Stimulated activated CD4-positive, alpha-beta T cell treated with anti-CD3 and anti-CD28 coated beads, Interleukin-2, amount 100 ng/mL, for 4 hours (primary cell): ENCODE measurements at regions not wholly inside any gene's neighbourhood (a gene's known extent, or its start where the extent isn't known, plus 50 kb on each side); places are given as distances from the start of the nearest gene placed in this dataset.

ENCODE experiments used
- DNase-seq: peaks from one replicate; pipeline ENCODE4 v3.0.0-alpha.2; 2020; ENCODE audit warnings: low read depth

GRCh38 chr1:25035523-25036116, 105.5 kb upstream of the RUNX3 start:
- DNase-seq = no peak

GRCh38 chr1:25034736-25035522, 104.9 kb upstream of the RUNX3 start:
- DNase-seq = no peak

- DNase-seq = no peak
Observed at GRCh38 chr1:25033828-25034705, 104.0 kb upstream of the RUNX3 start.

DNA sequence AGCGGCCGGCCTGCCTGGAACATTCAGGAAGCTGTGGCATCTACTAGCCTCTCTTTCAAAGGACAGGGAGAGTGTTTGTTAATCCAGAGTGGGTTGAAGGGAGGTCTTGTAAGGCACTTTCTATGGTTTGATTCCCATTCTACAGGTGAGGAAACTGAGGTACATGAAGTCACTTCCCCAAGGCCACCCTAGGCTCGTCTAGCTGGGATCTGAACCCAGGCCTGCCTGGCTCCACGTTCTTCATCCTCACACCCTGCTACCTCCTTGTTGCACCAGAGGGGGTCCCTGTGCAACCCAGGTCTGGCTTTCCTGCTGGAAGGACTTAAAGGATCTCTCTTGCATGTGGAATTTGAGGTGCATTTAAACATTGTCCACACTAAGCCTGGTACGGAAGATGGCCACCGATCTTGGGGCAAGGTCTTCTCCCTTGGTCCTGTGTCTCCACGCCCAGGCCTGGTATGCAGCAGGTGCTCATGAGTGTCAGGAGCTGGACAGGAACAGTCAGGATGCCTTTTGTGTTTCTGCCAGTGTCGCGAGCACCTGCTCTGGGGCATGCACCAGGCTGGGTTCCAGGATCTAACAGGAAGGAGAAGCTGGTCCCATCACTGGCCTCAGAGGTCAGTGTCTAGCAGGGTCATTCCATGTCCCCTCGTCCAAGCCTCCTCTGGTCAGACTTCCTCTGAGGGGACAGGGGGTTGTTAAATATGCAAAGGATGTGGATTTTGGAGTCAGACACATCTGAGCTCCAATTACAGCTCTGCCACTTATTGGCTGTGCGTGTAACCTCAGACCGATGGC, 103.2 kb upstream of the RUNX3 start:
- DNase-seq = no peak

DNA sequence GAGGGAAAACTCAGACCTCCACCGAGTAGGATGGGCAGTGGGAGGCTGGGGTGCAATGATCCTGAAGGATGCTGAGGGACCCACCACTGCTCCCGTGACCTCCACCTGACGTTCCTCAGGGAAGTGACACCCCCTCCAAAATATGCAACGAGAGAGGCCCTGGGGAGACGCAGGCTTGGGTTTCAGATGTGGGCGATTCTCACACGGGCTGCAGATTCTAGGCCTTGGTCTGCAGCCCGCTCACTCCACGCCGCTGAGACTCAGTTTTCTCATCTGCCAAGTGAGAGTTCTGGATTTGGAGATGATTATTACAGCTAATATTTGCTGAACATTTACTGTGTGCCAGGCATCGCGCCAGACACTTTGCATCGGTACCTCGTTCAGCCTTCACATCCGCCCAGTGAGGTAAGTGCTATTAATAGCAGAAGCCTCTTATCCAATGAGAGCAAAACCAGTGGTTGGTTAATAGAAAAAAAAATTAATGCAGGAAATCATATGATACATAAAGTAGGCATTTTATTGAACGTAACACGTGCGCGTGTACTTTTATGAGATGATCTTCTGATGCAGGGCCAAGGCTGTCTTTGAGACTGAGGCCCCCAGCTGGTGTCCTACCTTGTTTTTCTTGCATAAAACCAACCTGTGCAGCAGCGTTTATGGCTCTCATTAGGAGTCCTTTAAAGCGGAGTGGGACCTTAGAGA, 102.0 kb upstream of the RUNX3 start:
- peak; percentile 50 for DNase-seq

DNA sequence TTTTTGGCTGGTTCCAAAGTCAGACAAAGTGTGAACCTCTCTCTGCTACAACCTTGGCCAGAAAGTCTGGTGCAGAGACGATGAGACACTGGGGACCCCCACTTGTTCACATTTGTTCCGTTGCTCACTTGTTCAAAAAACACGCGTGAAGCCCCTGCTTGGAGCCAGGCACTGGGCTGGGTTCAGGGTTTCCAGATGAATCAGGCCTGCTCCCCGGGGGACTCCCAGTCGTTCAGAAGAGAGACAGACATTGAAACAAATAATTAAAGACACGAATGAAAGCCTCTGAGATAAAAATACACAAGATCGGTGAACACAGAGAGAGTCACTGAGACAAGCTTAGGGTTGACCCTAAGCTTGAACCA, 101.5 kb upstream of the RUNX3 start:
- peak; percentile 41 for DNase-seq

DNA sequence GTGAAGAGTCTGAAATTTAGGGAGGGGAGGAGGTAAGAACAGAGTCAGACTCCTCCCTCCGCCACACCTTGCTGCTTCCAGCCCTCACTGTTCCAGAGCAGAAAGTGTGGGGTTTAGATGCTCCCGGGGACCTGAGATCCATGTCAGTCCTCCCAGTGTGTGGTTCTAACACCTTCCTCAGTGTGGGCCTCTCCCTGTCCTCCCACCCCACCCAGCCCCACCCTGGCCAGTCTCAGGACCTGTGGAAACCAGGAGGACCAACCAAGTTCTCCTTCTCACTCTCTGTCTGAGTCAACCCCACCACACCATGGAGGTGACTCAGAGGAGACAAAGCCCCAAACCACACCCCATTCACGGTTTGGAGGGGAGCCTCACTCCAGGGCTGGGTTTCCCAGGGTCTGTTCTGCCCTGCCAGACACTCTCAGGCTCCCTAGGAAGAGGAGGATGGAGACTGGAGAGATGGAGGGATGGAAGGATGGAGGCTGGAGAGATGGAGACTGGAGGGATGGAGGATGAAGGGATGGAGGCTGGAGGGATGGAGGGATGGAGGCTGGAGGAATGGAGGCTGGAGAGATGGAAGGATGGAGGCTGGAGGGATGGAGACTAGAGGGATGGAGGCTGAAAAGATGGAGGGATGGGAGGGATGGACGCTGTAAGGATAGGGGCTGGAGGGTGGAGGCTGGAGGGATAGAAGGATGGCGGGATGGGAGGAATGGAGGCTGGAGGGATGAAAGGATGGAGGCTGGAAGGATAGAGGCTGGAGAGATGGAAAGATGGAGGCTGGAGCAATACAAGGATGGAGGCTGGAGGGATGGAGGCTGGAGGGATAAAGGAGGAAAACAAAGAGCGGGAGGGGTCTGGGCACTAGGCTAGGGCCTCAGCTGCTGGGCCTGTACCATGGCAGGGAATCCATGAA, 100.9 kb upstream of the RUNX3 start:
- DNase-seq = peak; percentile 71

DNA sequence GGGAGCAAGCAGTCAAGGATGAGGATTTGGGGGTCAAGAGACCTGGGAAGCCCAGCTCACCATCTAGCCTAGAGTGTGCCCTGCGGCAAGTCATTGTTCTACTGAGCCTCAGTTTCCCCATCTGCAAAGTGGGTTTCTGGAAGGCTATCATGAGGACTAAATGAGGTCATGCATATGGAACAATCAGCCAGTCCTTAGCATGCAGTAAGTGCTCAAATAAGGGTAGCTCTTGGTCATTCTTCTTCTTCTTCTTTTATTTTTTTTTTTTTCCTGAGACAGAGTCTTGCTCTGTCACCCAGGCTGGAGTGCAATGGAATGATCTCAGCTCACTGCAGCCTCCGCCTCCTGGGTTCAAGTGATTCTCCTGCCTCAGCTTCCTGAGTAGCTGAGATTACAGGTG, 99.9 kb upstream of the RUNX3 start:
- no peak for DNase-seq

DNA sequence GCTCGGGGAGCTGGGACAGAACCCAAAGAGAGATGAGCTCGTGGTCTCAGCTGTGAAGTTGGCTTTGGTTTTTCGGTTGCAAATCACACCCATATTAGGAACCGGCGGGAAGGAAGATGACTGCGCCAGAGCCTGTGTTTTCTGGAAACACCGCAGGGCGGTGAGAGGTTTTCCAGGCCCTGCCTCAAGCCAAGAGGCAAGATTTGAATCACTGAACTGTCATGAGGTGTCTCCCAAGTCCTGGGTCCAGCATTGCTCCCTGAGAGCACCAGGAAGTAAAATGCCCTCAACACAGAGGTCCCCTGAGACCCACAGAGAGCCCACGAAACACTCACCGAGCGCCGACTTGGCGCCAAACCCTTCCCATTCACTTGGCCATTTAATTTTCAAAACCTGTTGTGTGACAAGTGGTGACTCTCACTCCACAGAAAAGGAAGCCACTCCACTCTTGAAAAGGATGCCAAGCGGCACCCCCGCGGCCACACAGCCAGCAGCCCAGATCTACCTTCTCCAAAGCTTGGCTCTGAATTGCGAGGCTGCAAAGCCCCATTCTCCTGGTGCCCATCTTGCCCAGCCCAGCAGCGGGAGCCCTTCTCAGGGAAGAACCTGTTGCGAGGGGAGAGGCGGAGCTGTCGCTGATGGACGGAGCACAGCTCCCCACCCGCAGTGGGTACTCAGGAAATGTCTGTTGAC, 99.0 kb upstream of the RUNX3 start:
- no peak for DNase-seq

GRCh38 chr1:25028587-25028906, 98.5 kb upstream of the RUNX3 start:
- DNase-seq = no peak

DNA sequence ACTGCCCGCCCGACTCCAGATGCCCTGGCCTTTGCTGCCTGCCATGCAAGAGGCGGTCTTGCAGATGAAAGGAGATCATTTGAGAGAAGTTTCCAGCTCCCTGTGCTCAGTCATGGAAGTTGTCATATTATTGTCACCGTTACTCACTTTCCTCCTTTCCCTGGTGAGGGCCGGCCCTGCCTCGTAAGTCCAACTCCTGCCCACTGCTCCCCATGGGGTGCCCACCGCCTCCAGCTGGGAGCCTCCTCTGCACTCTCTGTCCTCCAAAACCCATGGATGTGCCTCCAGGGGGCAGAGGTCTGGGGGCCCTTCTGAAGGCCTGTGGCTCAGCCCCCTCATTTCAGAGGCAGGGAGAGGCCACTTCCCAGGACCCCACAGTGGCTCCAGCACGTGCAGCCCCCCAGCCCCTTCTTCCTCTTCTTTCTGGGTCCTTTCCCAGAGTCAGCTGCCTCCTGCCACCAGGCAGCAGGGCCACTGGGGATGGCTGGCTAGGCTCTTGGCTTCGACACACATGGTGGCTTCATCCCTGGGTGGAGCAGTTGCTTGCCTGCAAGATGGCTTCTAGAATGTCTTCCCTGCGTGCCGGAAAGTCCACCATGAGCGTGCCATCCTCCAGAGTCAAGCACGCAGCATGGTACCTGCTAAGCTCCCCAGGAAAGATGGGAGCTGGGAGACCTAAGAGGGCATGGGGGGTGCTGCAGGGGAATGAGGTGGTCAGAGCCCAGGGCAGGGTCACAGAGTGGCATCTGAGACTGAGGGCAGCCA, 97.9 kb upstream of the RUNX3 start:
- DNase-seq = no peak

DNA sequence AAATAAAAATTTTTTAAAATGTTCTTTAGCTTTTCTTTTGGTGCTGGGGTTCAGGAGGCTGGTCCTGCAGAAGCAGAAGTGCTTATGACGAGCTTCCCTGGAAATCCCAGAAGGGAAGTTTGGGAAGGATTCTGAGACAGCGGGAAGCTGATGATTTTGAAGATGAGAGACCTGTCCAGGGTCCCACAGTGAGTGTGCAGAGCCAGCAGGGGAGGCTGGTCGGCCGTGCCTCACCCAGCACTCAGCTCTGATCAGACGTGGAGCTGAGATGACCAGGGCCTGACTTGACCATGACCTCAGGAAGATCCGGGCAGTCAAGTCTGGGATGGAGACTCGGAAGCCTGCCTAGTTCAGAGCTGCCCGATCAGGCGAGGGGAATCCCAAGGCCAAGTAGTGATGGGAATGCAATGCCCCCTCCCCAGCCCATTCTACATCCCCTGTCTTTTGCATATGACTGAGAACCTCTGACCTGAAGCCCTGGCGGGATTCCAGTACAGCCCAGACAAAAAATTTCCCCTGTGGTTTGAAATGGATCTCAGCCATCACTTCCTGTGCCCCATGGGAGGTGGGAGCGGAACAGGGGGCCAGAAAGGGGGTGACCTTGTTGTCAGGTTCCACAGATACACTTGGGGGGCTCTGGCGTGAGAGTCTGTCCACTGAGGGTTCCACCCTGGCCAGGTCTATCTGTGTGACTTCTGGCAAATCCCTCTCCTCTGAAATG, 96.8 kb upstream of the RUNX3 start:
- no peak for DNase-seq

DNA sequence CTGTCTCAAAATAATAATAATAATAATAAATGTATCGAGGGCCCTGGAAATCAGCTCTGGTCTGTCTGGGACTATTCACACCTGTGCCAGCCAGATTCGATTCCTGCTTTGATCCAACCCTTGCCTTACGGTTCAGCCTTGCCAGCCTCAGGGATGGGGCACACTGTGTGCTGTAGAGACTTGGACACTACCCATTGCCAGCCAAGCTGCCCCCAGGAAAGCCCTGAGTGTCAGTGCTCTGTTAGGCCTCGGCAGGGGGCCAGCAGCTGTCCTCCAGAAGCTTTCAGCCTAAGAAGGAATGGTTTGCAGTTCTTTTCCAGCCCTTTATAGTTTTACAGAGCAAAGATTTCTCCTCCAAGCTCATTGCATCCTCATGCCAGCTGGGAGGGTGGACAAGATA, 96.2 kb upstream of the RUNX3 start:
- no peak for DNase-seq

GRCh38 chr1:25024615-25025350, 94.7 kb upstream of the RUNX3 start:
- DNase-seq = no peak

DNA sequence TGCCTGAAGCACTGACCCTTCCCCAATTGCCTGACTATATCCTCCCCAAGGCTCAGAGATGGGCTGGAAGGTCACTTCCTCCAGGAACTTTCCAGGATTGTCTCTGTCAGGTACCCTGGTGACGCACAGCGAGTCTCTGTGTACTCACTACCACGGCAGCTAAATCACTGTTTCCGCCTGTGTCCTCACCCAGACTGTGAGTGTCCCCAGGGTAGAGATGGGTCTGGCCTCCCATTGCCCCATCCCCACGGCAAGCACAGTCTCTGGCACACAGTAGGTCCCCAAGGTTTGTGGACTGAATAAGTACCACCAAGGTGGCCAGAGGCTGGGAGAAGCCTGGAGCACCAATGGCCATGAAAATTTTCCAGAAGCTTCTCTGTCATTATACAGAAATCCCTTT, 93.8 kb upstream of the RUNX3 start:
- no peak for DNase-seq

DNA sequence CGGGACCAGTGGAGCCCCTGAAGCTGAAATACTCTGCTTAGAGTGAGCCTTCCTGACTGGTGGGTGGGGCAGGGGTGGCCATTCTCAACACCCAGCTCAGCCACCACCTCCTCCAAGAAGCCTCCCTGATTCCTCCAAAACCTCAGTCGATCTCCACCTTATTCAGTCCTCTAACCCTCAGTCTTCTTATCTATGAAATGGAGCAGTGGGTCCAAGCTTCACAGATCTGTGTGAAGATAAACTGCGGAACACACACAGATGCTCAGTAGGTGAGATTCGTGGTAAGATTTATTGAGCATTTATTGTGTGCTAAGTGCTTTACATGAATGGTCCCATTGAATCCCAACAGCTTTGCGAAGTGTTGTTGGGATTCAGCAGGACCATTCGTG, 93.1 kb upstream of the RUNX3 start:
- no peak for DNase-seq

DNA sequence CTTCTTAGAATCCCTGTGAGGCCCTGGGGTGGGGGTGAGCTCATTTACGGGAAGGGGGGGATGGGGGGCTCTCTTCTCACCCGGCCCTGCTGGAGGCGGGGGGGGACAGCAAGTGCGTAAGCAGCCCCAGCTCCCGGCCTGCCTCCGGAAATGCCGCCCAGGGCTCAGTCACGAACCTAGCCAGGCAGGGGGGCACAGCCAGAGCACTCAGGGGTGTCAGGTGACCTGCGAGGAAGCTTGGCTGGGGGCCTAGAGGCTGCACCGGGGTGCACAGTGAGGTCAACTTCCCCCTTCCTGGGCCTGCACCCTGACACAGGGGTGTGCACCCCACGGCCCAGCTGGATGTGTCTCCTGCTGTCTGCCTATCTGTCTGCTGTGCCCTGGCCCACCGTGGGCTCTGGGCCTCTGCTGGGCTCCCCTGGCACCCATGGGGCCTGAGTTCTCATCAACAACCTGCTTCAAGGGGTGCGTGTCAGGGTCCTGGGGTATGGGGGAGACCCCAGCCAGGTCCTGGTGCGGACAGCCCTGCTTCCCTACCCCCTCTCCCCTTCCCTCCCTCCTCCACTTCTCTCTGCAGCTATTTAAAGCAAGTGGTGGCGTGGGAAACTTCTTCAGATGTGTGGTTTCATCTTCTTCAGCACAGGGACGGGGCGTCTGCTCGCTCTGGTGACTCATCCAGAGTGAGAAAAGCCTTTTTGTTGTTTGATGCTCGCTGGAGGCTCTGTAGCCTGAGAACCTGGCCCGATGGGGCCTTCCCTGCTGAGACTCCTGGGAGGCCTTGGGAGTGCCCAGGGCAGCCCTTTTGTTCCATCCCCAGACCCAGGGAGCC, 92.5 kb upstream of the RUNX3 start:
- DNase-seq = peak; percentile 93
